HCT116 (cell line): ENCODE measurements at regions not wholly inside any gene's neighbourhood (a gene's known extent, or its start where the extent isn't known, plus 50 kb on each side); places are given as distances from the start of the nearest gene placed in this dataset.

Experiments
- ATAC-seq: fragments of 200-7000 bp; cut with Tn5 transposase; 2 replicates; pipeline ENCODE4 v1.9.1; 2020; ENCODE audit warnings: mild to moderate bottlenecking, moderate library complexity
- BruUV-seq: library from RNA; stranded (reverse); fragments of 400-500 nt; replicated peaks from 2 replicates; lab custom pipeline; 2021; lab: Mats Ljungman, UMichigan
- CTCF ChIA-PET: fragments of 300-600 bp; sonication (Branson Sonifier 250); formaldehyde crosslinking; loops from one replicate; lab custom pipeline; 2021; ENCODE audit warnings: antibody characterized with exemption; lab: Charles Lee
- POLR2A ChIA-PET: fragments of 300-600, 350-600 bp; sonication (Branson Sonifier 250); formaldehyde crosslinking; loops from one replicate; lab custom pipeline; 2021; ENCODE audit warnings: antibody characterized with exemption; lab: Charles Lee
- RAD21 ChIA-PET, 2 experiments: fragments of 300-600 bp; sonication (Branson Sonifier 250); formaldehyde crosslinking; loops; one replicate each; lab custom pipeline; 2023; ENCODE audit warnings: low total read pairs in 2 of 2; ENCODE audit not compliant: uncharacterized antibody in 2 of 2, unreplicated experiment in 2 of 2, low non-redundant PET in 1 of 2; lab: Charles Lee
- DNase-seq: peaks from one replicate; pipeline ENCODE4 v3.0.0-alpha.2; 2010; ENCODE audit warnings: low read depth, low spot score
- H2AFZ ChIP-seq: fragments of 200-600 bp; shearing (Covaris generic), sonication (generic); 2 replicates; pipeline ENCODE4 v1.6.1; 2017; ENCODE audit warnings: low read depth, mixed run types, mixed read lengths, antibody characterized with exemption, low read length; ENCODE audit not compliant: poor library complexity, severe bottlenecking
- H3K27ac ChIP-seq: 2 replicates; pipeline ENCODE4 v1.5.1; 2012; ENCODE audit warnings: low read depth, low read length
- H3K27me3 ChIP-seq: fragments of 200-600 bp; sonication (generic); 2 replicates; pipeline ENCODE4 v1.6.1; 2016; ENCODE audit warnings: mixed run types, low read length, mixed read lengths; ENCODE audit not compliant: insufficient read depth
- H3K36me3 ChIP-seq, 2 experiments: fragments of 200-500 bp in 1 of 2; fragments of 200-600 bp in 1 of 2; sonication (Bioruptor generic) in 1 of 2; sonication (generic) in 1 of 2; 2 replicates each; pipeline versions ENCODE4 v1.5.1 to v1.6.1; 2014 to 2016; ENCODE audit warnings: low read length in 2 of 2, inconsistent platforms in 1 of 2, mixed read lengths in 1 of 2, mixed run types in 1 of 2; ENCODE audit not compliant: insufficient read depth in 2 of 2, control insufficient read depth in 1 of 2
- H3K4me1 ChIP-seq, 2 experiments: fragments of 200-600 bp in 1 of 2; sonication (generic) in 1 of 2; 2 replicates each; pipeline versions ENCODE4 v1.5.1 to v1.6.1; 2012 to 2017; ENCODE audit warnings: low read length in 2 of 2, inconsistent platforms in 1 of 2, mild to moderate bottlenecking in 1 of 2, mixed read lengths in 1 of 2, mixed run types in 1 of 2, moderate library complexity in 1 of 2; ENCODE audit not compliant: insufficient read depth in 2 of 2, control insufficient read depth in 1 of 2
- H3K4me2 ChIP-seq: fragments of 200-600 bp; sonication (generic); 2 replicates; pipeline ENCODE4 v1.6.1; 2017; ENCODE audit warnings: mixed run types, low read length, mixed read lengths
- H3K4me3 ChIP-seq, 2 experiments: fragments of 200-600 bp in 1 of 2; sonication (generic) in 1 of 2; replicated peaks in 1 of 2; 2 replicates each; pipeline ENCODE4 v1.5.1; 2011 to 2016; ENCODE audit warnings: low read length in 2 of 2, control low read depth in 1 of 2, low read depth in 1 of 2, mild to moderate bottlenecking in 1 of 2, mixed read lengths in 1 of 2, mixed run types in 1 of 2
- H3K79me2 ChIP-seq: fragments of 200-600 bp; sonication (generic); 2 replicates; pipeline ENCODE4 v1.6.1; 2017; ENCODE audit warnings: mild to moderate bottlenecking, mixed run types, low read length, moderate library complexity, mixed read lengths; ENCODE audit not compliant: insufficient read depth
- H3K9ac ChIP-seq: fragments of 200-600 bp; sonication (generic); 2 replicates; pipeline ENCODE4 v1.6.1; 2016; ENCODE audit warnings: low read length, mixed read lengths
- H3K9me2 ChIP-seq: fragments of 200-600 bp; sonication (generic), shearing (Covaris generic); 2 replicates; pipeline ENCODE4 v1.6.1; 2017; ENCODE audit warnings: mixed run types, mild to moderate bottlenecking, moderate library complexity; ENCODE audit not compliant: insufficient read depth
- H3K9me3 ChIP-seq, 2 experiments: fragments of 200-500 bp in 1 of 2; fragments of 200-600 bp in 1 of 2; sonication (Bioruptor generic) in 1 of 2; sonication (generic) in 1 of 2; 2 replicates each; pipeline ENCODE4 v1.6.1; 2014 to 2017; ENCODE audit warnings: low read length in 2 of 2, mixed read lengths in 2 of 2, inconsistent platforms in 1 of 2, low read depth in 1 of 2, mild to moderate bottlenecking in 1 of 2, mixed run types in 1 of 2, moderate library complexity in 1 of 2; ENCODE audit not compliant: control insufficient read depth in 1 of 2, insufficient read depth in 1 of 2
- H4K20me1 ChIP-seq: fragments of 200-600 bp; sonication (generic), shearing (Covaris generic); 2 replicates; pipeline ENCODE4 v1.6.1; 2017; ENCODE audit warnings: mixed run types, mild to moderate bottlenecking, moderate library complexity; ENCODE audit not compliant: insufficient read depth
- EGR1 ChIP-seq: IDR thresholded peaks from 2 replicates; pipeline ENCODE4 v1.6.1; 2012; ENCODE audit warnings: low read depth
- EZH2 ChIP-seq: fragments of 200-600 bp; sonication (generic); IDR thresholded peaks from 2 replicates; pipeline ENCODE4 v1.6.1; 2017; ENCODE audit warnings: antibody characterized with exemption, mixed run types
- EZH2phosphoT487 ChIP-seq: fragments of 200-600 bp; IDR thresholded peaks from 2 replicates; pipeline ENCODE4 v1.6.1; 2018; ENCODE audit warnings: antibody characterized with exemption, borderline replicate concordance
- FOSL1 ChIP-seq: IDR thresholded peaks from 2 replicates; pipeline ENCODE4 v1.6.1; 2012; ENCODE audit warnings: low read depth
- POLR2AphosphoS5 ChIP-seq: IDR thresholded peaks from 2 replicates; pipeline ENCODE4 v1.6.1; 2011; ENCODE audit warnings: mild to moderate bottlenecking, low read depth, low read length, moderate library complexity
- RAD21 ChIP-seq: IDR thresholded peaks from 2 replicates; pipeline ENCODE4 v1.6.1; 2012; ENCODE audit warnings: low read depth, mild to moderate bottlenecking
- REST ChIP-seq: IDR thresholded peaks from 2 replicates; pipeline ENCODE4 v1.6.1; 2012; ENCODE audit warnings: low read depth
- SRF ChIP-seq: IDR thresholded peaks from 2 replicates; pipeline ENCODE4 v1.6.1; 2012; ENCODE audit warnings: low read depth
- YY1 ChIP-seq: IDR thresholded peaks from 2 replicates; pipeline ENCODE4 v1.6.1; 2011; ENCODE audit warnings: low read length, low read depth, moderate library complexity, mild to moderate bottlenecking; ENCODE audit not compliant: insufficient replicate concordance; ENCODE audit errors: extremely low read depth
- ZFX ChIP-seq: fragments of 450-650 bp; IDR thresholded peaks from 2 replicates; pipeline ENCODE4 v1.6.1; 2017
- ZNF274 ChIP-seq: fragments of 200-500 bp; sonication (Bioruptor generic); IDR thresholded peaks from 2 replicates; pipeline ENCODE4 v1.6.1; 2014; ENCODE audit warnings: mild to moderate bottlenecking, low read depth, low read length, inconsistent platforms
- intact Hi-C: fragments of 100-400 bp; cut with micrococcal nuclease; formaldehyde crosslinking; loops from 2 replicates; pipeline ENCODE4 v1.10.0; 2022

GRCh38 chr2:125092276-125093009 is 1067.4 kb downstream of the CNTNAP5 start:
- no TSS peak for BruUV-seq
- H2AFZ ChIP-seq: no peak overlapping the region
- peaks cover 4 to 20% of the 10 kb centered on the region in 2 experiments; a peak in 3 of 4 replicates for H3K9me3 ChIP-seq
- ATAC-seq: no peak
- no peaks in the 10 kb centered on the region for H4K20me1 ChIP-seq
- H3K9me2 ChIP-seq: no peaks in the 10 kb centered on the region
- H3K27me3 ChIP-seq: no peaks in the 10 kb centered on the region
- intact Hi-C loops: no loop called here
- H3K4me1 ChIP-seq: no peaks in the 10 kb centered on the region
- H3K36me3 ChIP-seq: no peaks in the 10 kb centered on the region
- TF ChIP-seq POLR2AphosphoS5 (no peak), EZH2 (no peak), ZNF274 (no peak), SRF (no peak), REST (no peak), ZFX (no peak), EZH2phosphoT487 (no peak), YY1 (no peak), FOSL1 (no peak), RAD21 (no peak), EGR1 (no peak)
- no peaks in the 10 kb centered on the region for H3K79me2 ChIP-seq
- H3K4me3 ChIP-seq: no peak overlapping the region
- RAD21 ChIA-PET: no interaction called here
- no peak overlapping the region for H3K27ac ChIP-seq
- no peak overlapping the region for H3K4me2 ChIP-seq
- CTCF ChIA-PET: no interaction called here
- DNase-seq: no peak
- POLR2A ChIA-PET: no interaction called here
- H3K9ac ChIP-seq: no peak overlapping the region
